Endothelial cell of umbilical vein (primary cell): ENCODE measurements at regions not wholly inside any gene's neighbourhood (a gene's known extent, or its start where the extent isn't known, plus 50 kb on each side); places are given as distances from the start of the nearest gene placed in this dataset.
A peak's percentile ranks its signal among the peaks of the same experiment; 100 is the strongest.

Experiments used
- BruUV-seq: library from RNA; stranded (reverse); fragments of 400-500 nt; replicated peaks from 2 replicates; lab custom pipeline; 2021; lab: Mats Ljungman, UMichigan
- CTCF ChIA-PET: fragments of 300-600, 350-600 bp; sonication (Branson Sonifier 250); formaldehyde crosslinking; loops from one replicate; lab custom pipeline; 2021; ENCODE audit warnings: antibody characterized with exemption, inconsistent platforms; lab: Charles Lee
- POLR2A ChIA-PET: fragments of 300-600, 350-600 bp; sonication (Branson Sonifier 250); formaldehyde crosslinking; loops from one replicate; lab custom pipeline; 2021; ENCODE audit warnings: antibody characterized with exemption, inconsistent platforms; lab: Charles Lee
- DNase-seq: peaks from one replicate; pipeline ENCODE4 v3.0.0-alpha.2; 2011; ENCODE audit warnings: low read depth, low spot score
- FAIRE-seq: peaks from 2 replicates; lab custom pipeline; 2011; peaks lifted over from hg19 to GRCh38; lab: Jason Lieb, UNC
- H2AFZ ChIP-seq: 2 replicates; pipeline ENCODE4 v1.6.0; 2012; ENCODE audit warnings: low read depth, low read length, control low read depth, inconsistent platforms
- H3K27ac ChIP-seq: 2 replicates; pipeline ENCODE4 v1.5.1; 2011; ENCODE audit warnings: low read depth, mild to moderate bottlenecking, control low read depth, low read length, moderate library complexity; ENCODE audit not compliant: insufficient read depth
- H3K27me3 ChIP-seq, 2 experiments: 2 replicates each; pipeline versions ENCODE4 v1.6.0 to v1.6.1; 2011; ENCODE audit warnings: low read length in 2 of 2, mixed read lengths in 1 of 2; ENCODE audit not compliant: control insufficient read depth in 2 of 2, insufficient read depth in 2 of 2
- H3K36me3 ChIP-seq, 2 experiments: 2 replicates in 1 of 2; 3 replicates in 1 of 2; pipeline ENCODE4 v1.5.1; 2011; ENCODE audit warnings: low read length in 2 of 2, mild to moderate bottlenecking in 1 of 2, moderate library complexity in 1 of 2; ENCODE audit not compliant: control insufficient read depth in 2 of 2, insufficient read depth in 2 of 2; ENCODE audit errors: extremely low read depth in 1 of 2
- H3K4me1 ChIP-seq: 3 replicates; pipeline ENCODE4 v1.5.1; 2011; ENCODE audit warnings: mild to moderate bottlenecking, low read length; ENCODE audit not compliant: control insufficient read depth, insufficient read depth; ENCODE audit errors: extremely low read depth
- H3K4me2 ChIP-seq: 2 replicates; pipeline ENCODE4 v1.6.1; 2011; ENCODE audit warnings: low read length, control low read depth, mixed read lengths; ENCODE audit not compliant: insufficient read depth
- H3K4me3 ChIP-seq, 3 experiments: fragments of 200-600 bp in 1 of 3; sonication (generic), shearing (Covaris generic) in 1 of 3; replicated peaks in 1 of 3; 2 replicates each; pipeline ENCODE4 v1.5.1; 2011 to 2016; ENCODE audit warnings: control low read depth in 3 of 3, low read length in 3 of 3, mild to moderate bottlenecking in 2 of 3, inconsistent platforms in 1 of 3, low read depth in 1 of 3, moderate library complexity in 1 of 3; ENCODE audit not compliant: insufficient read depth in 1 of 3
- H3K79me2 ChIP-seq: 2 replicates; pipeline ENCODE4 v1.6.0; 2012; ENCODE audit warnings: low read length, inconsistent platforms; ENCODE audit not compliant: control insufficient read depth, insufficient read depth
- H3K9ac ChIP-seq: replicated peaks from 2 replicates; pipeline ENCODE3; 2011; ENCODE audit warnings: low read length, control low read depth; ENCODE audit not compliant: insufficient read depth; ENCODE audit errors: extremely low read depth
- H3K9me1 ChIP-seq: replicated peaks from 3 replicates; pipeline ENCODE4 v1.6.0; 2011; ENCODE audit warnings: mild to moderate bottlenecking, low read length; ENCODE audit not compliant: control insufficient read depth, insufficient read depth; ENCODE audit errors: extremely low read depth
- H3K9me3 ChIP-seq: replicated peaks from 2 replicates; pipeline ENCODE4 v1.5.1; 2012; ENCODE audit warnings: low read length, inconsistent platforms; ENCODE audit not compliant: control insufficient read depth, insufficient read depth
- H4K20me1 ChIP-seq: replicated peaks from 2 replicates; pipeline ENCODE3; 2011; ENCODE audit warnings: mild to moderate bottlenecking, low read length; ENCODE audit not compliant: control insufficient read depth, insufficient read depth; ENCODE audit errors: extremely low read depth
- EZH2 ChIP-seq: IDR thresholded peaks from 2 replicates; pipeline ENCODE4 v1.6.1; 2012; ENCODE audit warnings: borderline replicate concordance, low read depth, mild to moderate bottlenecking, moderate library complexity, low read length, inconsistent platforms; ENCODE audit not compliant: severe bottlenecking
- FOS ChIP-seq: IDR thresholded peaks from 2 replicates; pipeline ENCODE4 v1.6.1; 2011; ENCODE audit warnings: mild to moderate bottlenecking, low read length, moderate library complexity, borderline replicate concordance; ENCODE audit not compliant: insufficient read depth
- GATA2 ChIP-seq: IDR thresholded peaks from 2 replicates; pipeline ENCODE4 v1.7.0; 2011; ENCODE audit warnings: low read depth, mild to moderate bottlenecking, moderate library complexity, mixed read lengths, low read length; ENCODE audit not compliant: insufficient read length, insufficient read depth
- JUN ChIP-seq: IDR thresholded peaks from 2 replicates; pipeline ENCODE4 v1.6.1; 2011; ENCODE audit warnings: borderline replicate concordance, low read depth; ENCODE audit not compliant: insufficient read length, insufficient read depth
- MYC ChIP-seq: IDR thresholded peaks from one replicate; pipeline ENCODE4 v1.6.1; 2011; ENCODE audit warnings: mild to moderate bottlenecking, low read depth, low read length
- POLR2A ChIP-seq: IDR thresholded peaks from 2 replicates; pipeline ENCODE4 v1.6.1; 2012; ENCODE audit warnings: low read depth, mild to moderate bottlenecking, control low read depth, low read length
- POLR2AphosphoS5 ChIP-seq: IDR thresholded peaks from 2 replicates; pipeline ENCODE4 v1.6.1; 2012; ENCODE audit warnings: low read depth, mild to moderate bottlenecking, control low read depth, low read length, moderate library complexity; ENCODE audit not compliant: insufficient read depth
- dilution Hi-C: fragments of 300-500 bp; cut with MboI; formaldehyde crosslinking; loops from one replicate; pipeline ENCODE4 v1.15.0; 2019; ENCODE audit warnings: low sequenced_read_pairs; ENCODE audit not compliant: extremely low pct_ligation_motif_present
- intact Hi-C: fragments of 100-400 bp; cut with micrococcal nuclease; formaldehyde crosslinking; loops from one replicate; pipeline ENCODE4 v1.10.0; 2022
- TF ChIP-seq, protein P1 (sequence below), 2 donors: IDR thresholded peaks; 1 replicate in 1 of 2; 2 replicates in 1 of 2; pipeline ENCODE4 v1.5.1; 2011; ENCODE audit warnings: low read length in 2 of 2, mild to moderate bottlenecking in 2 of 2, moderate library complexity in 2 of 2, control low read depth in 1 of 2, inconsistent platforms in 1 of 2, low read depth in 1 of 2; ENCODE audit not compliant: insufficient read depth in 1 of 2; ENCODE audit errors: extremely low read depth in 1 of 2
- TF ChIP-seq, protein P2 (sequence below): IDR thresholded peaks from 2 replicates; pipeline ENCODE4 v1.6.1; 2011; ENCODE audit not compliant: insufficient read depth, insufficient read length

DNA sequence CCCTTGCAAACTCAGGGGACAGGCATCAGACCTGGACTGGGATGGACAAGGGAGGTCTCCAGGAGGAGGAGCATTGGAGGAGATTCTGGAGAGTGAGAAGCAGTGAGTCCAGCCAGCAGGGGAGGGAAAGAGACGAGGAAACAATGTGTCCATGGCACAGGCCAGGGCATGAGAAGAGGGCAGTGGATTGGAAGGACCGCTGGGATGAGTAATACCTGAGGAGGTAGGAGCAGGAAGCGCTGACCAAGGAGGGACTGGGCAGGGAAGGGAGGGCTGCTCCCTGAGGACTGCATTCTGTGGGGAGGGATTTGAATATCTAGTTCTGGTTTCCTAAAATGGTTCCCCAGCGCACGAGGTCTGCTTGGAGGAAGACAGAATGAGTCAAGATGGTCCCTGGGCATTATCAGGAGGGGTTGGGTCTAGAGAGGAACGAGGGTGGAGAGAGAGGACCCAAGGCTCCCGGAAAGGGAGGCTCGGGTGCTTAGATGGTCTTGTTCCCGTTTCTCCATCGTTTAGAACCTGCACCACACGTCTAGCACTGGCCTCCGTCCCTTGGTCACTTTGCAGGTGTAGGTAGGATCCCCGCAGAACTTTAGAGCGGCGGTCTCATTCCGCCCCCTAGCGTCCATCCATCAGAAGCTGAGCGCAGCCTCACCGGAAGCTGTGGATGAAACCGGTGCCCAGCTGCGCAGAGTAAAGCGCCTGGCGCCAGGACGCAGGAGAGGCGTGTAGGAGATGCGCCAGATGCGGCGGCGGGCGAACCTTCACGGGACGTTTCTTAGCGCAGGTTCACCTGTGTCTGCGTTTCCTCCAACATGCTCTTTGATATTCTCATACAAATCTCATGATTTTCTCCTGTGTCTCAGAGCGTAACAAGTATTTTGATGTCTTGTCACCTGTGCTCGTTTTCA, 190.7 kb upstream of the NDN start:
- no peaks in the 10 kb centered on the region for H4K20me1 ChIP-seq
- H3K36me3 ChIP-seq = no peaks in the 10 kb centered on the region
- FAIRE-seq (no peak), DNase-seq (no peak)
- intact Hi-C loops (no loop called here), dilution Hi-C loops (no loop called here)
- no peaks in the 10 kb centered on the region for H3K9me1 ChIP-seq
- no peaks in the 10 kb centered on the region for H3K4me1 ChIP-seq
- no peaks in the 10 kb centered on the region for H3K27me3 ChIP-seq
- no peak overlapping the region for H3K27ac ChIP-seq
- no peak overlapping the region for H3K4me3 ChIP-seq
- no peak overlapping the region for H3K9ac ChIP-seq
- ChIA-PET POLR2A (no interaction called here), CTCF (no interaction called here)
- H3K79me2 ChIP-seq = no peaks in the 10 kb centered on the region
- no TSS peak for BruUV-seq
- H2AFZ ChIP-seq = no peak overlapping the region
- H3K4me2 ChIP-seq = no peak overlapping the region
- peaks cover 4% of the 10 kb centered on the region for H3K9me3 ChIP-seq
- no peak for TF ChIP-seq GATA2
- TF ChIP-seq, protein P1, sequence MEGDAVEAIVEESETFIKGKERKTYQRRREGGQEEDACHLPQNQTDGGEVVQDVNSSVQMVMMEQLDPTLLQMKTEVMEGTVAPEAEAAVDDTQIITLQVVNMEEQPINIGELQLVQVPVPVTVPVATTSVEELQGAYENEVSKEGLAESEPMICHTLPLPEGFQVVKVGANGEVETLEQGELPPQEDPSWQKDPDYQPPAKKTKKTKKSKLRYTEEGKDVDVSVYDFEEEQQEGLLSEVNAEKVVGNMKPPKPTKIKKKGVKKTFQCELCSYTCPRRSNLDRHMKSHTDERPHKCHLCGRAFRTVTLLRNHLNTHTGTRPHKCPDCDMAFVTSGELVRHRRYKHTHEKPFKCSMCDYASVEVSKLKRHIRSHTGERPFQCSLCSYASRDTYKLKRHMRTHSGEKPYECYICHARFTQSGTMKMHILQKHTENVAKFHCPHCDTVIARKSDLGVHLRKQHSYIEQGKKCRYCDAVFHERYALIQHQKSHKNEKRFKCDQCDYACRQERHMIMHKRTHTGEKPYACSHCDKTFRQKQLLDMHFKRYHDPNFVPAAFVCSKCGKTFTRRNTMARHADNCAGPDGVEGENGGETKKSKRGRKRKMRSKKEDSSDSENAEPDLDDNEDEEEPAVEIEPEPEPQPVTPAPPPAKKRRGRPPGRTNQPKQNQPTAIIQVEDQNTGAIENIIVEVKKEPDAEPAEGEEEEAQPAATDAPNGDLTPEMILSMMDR (IDR thresholded peaks at IDR 0.05; ENCODE audit: extremely low read depth in 1 of 2, insufficient read depth in 1 of 2, low read depth in 1 of 2, low read length in 2 of 2) = peak; percentile 11 to 27

DNA sequence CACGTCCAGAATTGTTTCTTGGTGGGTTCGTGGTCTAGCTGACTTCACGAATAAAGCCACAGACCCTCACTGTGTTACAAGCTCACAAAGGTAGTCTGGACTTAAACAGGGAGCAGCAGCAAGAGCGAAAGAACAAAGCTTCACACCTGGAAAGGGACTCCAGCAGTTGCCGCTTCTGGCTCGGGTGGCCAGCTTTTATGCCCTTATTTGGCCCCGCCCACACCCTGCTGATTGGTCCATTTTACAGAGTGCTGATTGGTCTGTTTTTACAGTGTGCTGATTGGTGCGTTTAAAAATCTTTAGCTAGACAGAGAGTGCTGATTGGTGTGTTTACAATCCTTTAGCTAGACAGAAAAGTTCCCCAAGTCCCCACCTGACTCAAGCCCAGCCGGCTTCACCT, 194.2 kb upstream of the NDN start:
- CTCF ChIA-PET = no interaction called here

More for the DNA sequence above, 194.2 kb upstream of the NDN start:
- DNase-seq = no peak
- Histone ChIP-seq H3K36me3 (no peaks in the 10 kb centered on the region), H3K4me3 (no peak overlapping the region), H2AFZ (no peak overlapping the region), H3K9ac (no peak overlapping the region), H4K20me1 (no peaks in the 10 kb centered on the region), H3K4me1 (no peaks in the 10 kb centered on the region), H3K9me1 (no peaks in the 10 kb centered on the region), H3K27me3 (no peaks in the 10 kb centered on the region), H3K27ac (no peak overlapping the region), H3K9me3 (peaks cover 2% of the 10 kb centered on the region), H3K79me2 (no peaks in the 10 kb centered on the region), H3K4me2 (no peak overlapping the region)
- no peak for TF ChIP-seq GATA2
- TF ChIP-seq EZH2 = no peak
- no peak for TF ChIP-seq POLR2AphosphoS5
- TF ChIP-seq JUN = no peak
- TF ChIP-seq MYC = no peak
- no peak for TF ChIP-seq FOS
- TF ChIP-seq, protein P1 (IDR thresholded peaks at IDR 0.05; ENCODE audit: extremely low read depth in 1 of 2, insufficient read depth in 1 of 2, low read depth in 1 of 2, low read length in 2 of 2) = no peak
- TF ChIP-seq, protein P2, sequence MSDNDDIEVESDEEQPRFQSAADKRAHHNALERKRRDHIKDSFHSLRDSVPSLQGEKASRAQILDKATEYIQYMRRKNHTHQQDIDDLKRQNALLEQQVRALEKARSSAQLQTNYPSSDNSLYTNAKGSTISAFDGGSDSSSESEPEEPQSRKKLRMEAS = no peak
- TF ChIP-seq POLR2A = no peak
- intact Hi-C loops (no loop called here), dilution Hi-C loops (no loop called here)
- POLR2A ChIA-PET = no interaction called here
- no peak for FAIRE-seq
- BruUV-seq = no TSS peak
